ENCODE measurements at regions not wholly inside any gene's neighbourhood (a gene's known extent, or its start where the extent isn't known, plus 50 kb on each side); places are given as distances from the start of the nearest gene placed in this dataset.

GRCh38 chr12:107891967-107892366 lies 117.5 kb downstream of the ASCL4 start:
- Histone ChIP-seq H3K36me3 (ENCODE audit: control insufficient read depth, insufficient read depth, low read length) (no peaks in the 10 kb centered on the region), H3K4me3 (ENCODE audit: insufficient read depth, low read depth, low read length) (no peak overlapping the region), H3K27me3 (ENCODE audit: control insufficient read depth, insufficient read depth, low read length) (no peaks in the 10 kb centered on the region), H3K18ac (ENCODE audit: low read depth, low read length) (no peak overlapping the region), H3K4me1 (ENCODE audit: control insufficient read depth, insufficient read depth, low read length) (no peaks in the 10 kb centered on the region), H3K56ac (ENCODE audit: extremely low read depth, insufficient read depth, low read length) (no peak overlapping the region), H3K27ac (ENCODE audit: insufficient read depth, low read length) (no peak overlapping the region), H2BK5ac (ENCODE audit: low read depth, low read length, poor library complexity, severe bottlenecking) (no peak overlapping the region), H3K9me3 (ENCODE audit: control insufficient read depth, insufficient read depth, low read length) (no peaks in the 10 kb centered on the region), H3K14ac (replicated peaks; ENCODE audit: low read depth, low read length) (no peak overlapping the region), H3K23ac (ENCODE audit: low read depth, low read length) (no peak overlapping the region), H4K8ac (ENCODE audit: low read depth in 2 of 2, low read length in 2 of 2) (no peak overlapping the region), H3K9me1 (ENCODE audit: insufficient read depth, low read length) (no peaks in the 10 kb centered on the region), H3K4ac (ENCODE audit: low read depth, low read length) (no peak overlapping the region), H2AK5ac (ENCODE audit: low read depth, low read length) (no peak overlapping the region), H3K9ac (ENCODE audit: low read depth, low read length) (no peak overlapping the region), H2AFZ (replicated peaks; ENCODE audit: low read length, poor library complexity) (no peak overlapping the region), H3K79me1 (ENCODE audit: low read depth in 1 of 2, low read length in 2 of 2) (no peaks in the 10 kb centered on the region), H2BK20ac (ENCODE audit: low read depth, low read length) (no peak overlapping the region), H4K20me1 (ENCODE audit: insufficient read depth, low read length) (no peaks in the 10 kb centered on the region), H2AK9ac (replicated peaks; ENCODE audit: low read depth, low read length, poor library complexity) (no peak overlapping the region), H4K5ac (ENCODE audit: low read depth, low read length) (no peak overlapping the region), H2BK120ac (ENCODE audit: low read depth, low read length) (no peak overlapping the region), H4K91ac (ENCODE audit: insufficient read depth, low read depth, low read length) (no peak overlapping the region), H3K4me2 (ENCODE audit: low read depth, low read length) (no peak overlapping the region), H2BK15ac (ENCODE audit: low read depth, low read length) (no peak overlapping the region)
- ChIA-PET POLR2A (ENCODE audit: unreplicated experiment) (no interaction called here), CTCF (no interaction called here)
- ATAC-seq (ENCODE audit: low read depth) = no peak
- 50% methylated on average over 2 of the region's 3 CpGs; no CpG with 5 or more reads in 1 of the 2 experiments for WGBS, 2 experiments (ENCODE audit: extremely low coverage in 2 of 2, insufficient read length in 1 of 2)
- no TSS peak for BruUV-seq (replicated peaks)
- intact Hi-C loops (cut with micrococcal nuclease) (no loop called here), in situ Hi-C loops (cut with MboI; ENCODE audit: low sequenced_read_pairs) (loop anchor here (25.0 kb wide), 1 partner anchor 755 kb away; no protein-coding TSS in a partner anchor), dilution Hi-C loops (cut with HindIII; ENCODE audit: low sequenced_read_pairs, unreplicated experiment) (no loop called here)
- peak; percentile 4 for DNase-seq
- TF ChIP-seq MAFK (IDR thresholded peaks at IDR 0.05; ENCODE audit: low read depth, low read length) = no peak
- peak; percentile 27 for TF ChIP-seq CTCF (conservative IDR thresholded peaks at IDR 0.05; ENCODE audit: low read depth, low read length)
- TF ChIP-seq RCOR1 (IDR thresholded peaks at IDR 0.05; ENCODE audit: insufficient replicate concordance, low read length) = no peak
- no peak for TF ChIP-seq POLR2A (IDR thresholded peaks at IDR 0.05; ENCODE audit: low read depth, low read length)
- TF ChIP-seq FOS (IDR thresholded peaks at IDR 0.05; ENCODE audit: low read depth, low read length) = no peak
- TF ChIP-seq SMC3 (IDR thresholded peaks at IDR 0.05; ENCODE audit: low read depth, low read length) = no peak
- TF ChIP-seq CHD1 (IDR thresholded peaks at IDR 0.05; ENCODE audit: low read depth, low read length) = no peak
- TF ChIP-seq MAZ (IDR thresholded peaks at IDR 0.05; ENCODE audit: borderline replicate concordance, low read depth, low read length) = no peak

Data from IMR-90 (cell line).